Left ventricle myocardium inferior (tissue), 1 donor: ENCODE measurements at regions not wholly inside any gene's neighbourhood (a gene's known extent, or its start where the extent isn't known, plus 50 kb on each side); places are given as distances from the start of the nearest gene placed in this dataset.

Experiments
- DNase-seq: peaks from one replicate; pipeline ENCODE4 v3.0.0-alpha.2; 2020
- H3K27ac ChIP-seq: fragments of 200-600 bp; replicated peaks from 2 replicates; pipeline ENCODE4 v1.8.0; 2021
- H3K27me3 ChIP-seq: fragments of 200-600 bp; 2 replicates; pipeline ENCODE4 v1.8.0; 2021; ENCODE audit warnings: low read depth
- H3K36me3 ChIP-seq: fragments of 200-600 bp; 2 replicates; pipeline ENCODE4 v1.8.0; 2021
- H3K4me1 ChIP-seq: fragments of 200-600 bp; 2 replicates; pipeline ENCODE4 v1.8.0; 2021
- H3K4me3 ChIP-seq: fragments of 200-600 bp; 2 replicates; pipeline ENCODE4 v1.8.0; 2021; ENCODE audit warnings: mild to moderate bottlenecking, moderate library complexity
- H3K9me3 ChIP-seq: fragments of 200-600 bp; replicated peaks from 2 replicates; pipeline ENCODE4 v1.8.0; 2021
- CTCF ChIP-seq: fragments of 200-600 bp; IDR thresholded peaks from 2 replicates; pipeline ENCODE4 v1.8.0; 2021; ENCODE audit warnings: antibody characterized with exemption, mild to moderate bottlenecking, borderline replicate concordance
- intact Hi-C: fragments of 100-400 bp; cut with micrococcal nuclease; formaldehyde crosslinking; loops from one replicate; pipeline ENCODE4 v1.11.0; 2022
- donor health status: DM: no; HTN: yes; CAD: no; lungs with severe emphysema.

GRCh38 chr6:119510246-119510645 is 160.7 kb upstream of the MAN1A1 start:
- no peak overlapping the region for H3K27ac ChIP-seq
- intact Hi-C loops: no loop called here
- H3K4me1 ChIP-seq: no peaks in the 10 kb centered on the region
- H3K9me3 ChIP-seq: no peaks in the 10 kb centered on the region
- no peaks in the 10 kb centered on the region for H3K36me3 ChIP-seq
- no peaks in the 10 kb centered on the region for H3K27me3 ChIP-seq
- H3K4me3 ChIP-seq: no peak overlapping the region
- TF ChIP-seq CTCF: no peak
- DNase-seq: no peak

GRCh38 chr6:119506631-119507174 is 157.1 kb upstream of the MAN1A1 start:
- Histone ChIP-seq H3K36me3 (no peaks in the 10 kb centered on the region), H3K27me3 (no peaks in the 10 kb centered on the region), H3K4me3 (no peak overlapping the region), H3K27ac (no peak overlapping the region), H3K9me3 (no peaks in the 10 kb centered on the region), H3K4me1 (no peaks in the 10 kb centered on the region)
- DNase-seq: no peak
- intact Hi-C loops: no loop called here
- TF ChIP-seq CTCF: no peak

- no peaks in the 10 kb centered on the region for H3K4me1 ChIP-seq
- H3K27ac ChIP-seq: no peak overlapping the region
- DNase-seq: no peak
- no peaks in the 10 kb centered on the region for H3K27me3 ChIP-seq
- H3K4me3 ChIP-seq: no peak overlapping the region
- intact Hi-C loops: no loop called here
- H3K36me3 ChIP-seq: no peaks in the 10 kb centered on the region
- no peaks in the 10 kb centered on the region for H3K9me3 ChIP-seq
- TF ChIP-seq CTCF: no peak
Measured at GRCh38 chr6:119501798-119502483, 152.4 kb upstream of the MAN1A1 start.

GRCh38 chr6:119499797-119500196 is 150.2 kb upstream of the MAN1A1 start:
- no peak for TF ChIP-seq CTCF
- no peaks in the 10 kb centered on the region for H3K36me3 ChIP-seq
- intact Hi-C loops: no loop called here

GRCh38 chr6:119497988-119498727 is 148.6 kb upstream of the MAN1A1 start:
- Histone ChIP-seq H3K9me3 (no peaks in the 10 kb centered on the region), H3K36me3 (no peaks in the 10 kb centered on the region), H3K4me1 (no peaks in the 10 kb centered on the region), H3K4me3 (no peak overlapping the region), H3K27me3 (no peaks in the 10 kb centered on the region), H3K27ac (no peak overlapping the region)
- intact Hi-C loops: no loop called here
- TF ChIP-seq CTCF: no peak
- DNase-seq: no peak

More at GRCh38 chr6:119499797-119500196, 150.2 kb upstream of the MAN1A1 start:
- Histone ChIP-seq H3K9me3 (no peaks in the 10 kb centered on the region), H3K27ac (no peak overlapping the region), H3K4me1 (no peaks in the 10 kb centered on the region), H3K27me3 (no peaks in the 10 kb centered on the region), H3K4me3 (no peak overlapping the region)
- no peak for DNase-seq
